BLaER1 treated with 17β-estradiol and CSF1 and Interleukin-3, amounts not matched to agents 10 nM and 100 nM (cell line): ENCODE measurements at regions not wholly inside any gene's neighbourhood (a gene's known extent, or its start where the extent isn't known, plus 50 kb on each side); places are given as distances from the start of the nearest gene placed in this dataset.

Source experiments
- H3K27ac ChIP-seq, 11 experiments: shearing (Covaris generic); formaldehyde crosslinking; 2 replicates each; pipeline ENCODE4 v1.8.1; 2022
- H3K27me3 ChIP-seq, 11 experiments: shearing (Covaris generic); formaldehyde crosslinking; 2 replicates each; pipeline ENCODE4 v1.8.1; 2022
- H3K36me3 ChIP-seq, 11 experiments: shearing (Covaris generic); formaldehyde crosslinking; 2 replicates each; pipeline ENCODE4 v1.8.1; 2022
- H3K4me1 ChIP-seq, 10 experiments: shearing (Covaris generic); formaldehyde crosslinking; 2 replicates each; pipeline ENCODE4 v1.8.1; 2022
- H3K4me2 ChIP-seq, 11 experiments: shearing (Covaris generic); formaldehyde crosslinking; 2 replicates each; pipeline ENCODE4 v1.8.1; 2022
- H3K4me3 ChIP-seq, 10 experiments: shearing (Covaris generic); formaldehyde crosslinking; 2 replicates each; pipeline ENCODE4 v1.8.1; 2022
- H3K9ac ChIP-seq, 11 experiments: shearing (Covaris generic); formaldehyde crosslinking; 2 replicates each; pipeline ENCODE4 v1.8.1; 2022
- H3K9me3 ChIP-seq, 11 experiments: shearing (Covaris generic); formaldehyde crosslinking; replicated peaks in 1 of 11; 2 replicates each; pipeline ENCODE4 v1.8.1; 2022
- H4K20me1 ChIP-seq, 11 experiments: shearing (Covaris generic); formaldehyde crosslinking; 2 replicates each; pipeline ENCODE4 v1.8.1; 2022
- Cebpa-rat ChIP-seq, 11 experiments: shearing (Covaris generic); IDR thresholded peaks; 2 replicates each; pipeline ENCODE4 v1.8.1; 2022

DNA sequence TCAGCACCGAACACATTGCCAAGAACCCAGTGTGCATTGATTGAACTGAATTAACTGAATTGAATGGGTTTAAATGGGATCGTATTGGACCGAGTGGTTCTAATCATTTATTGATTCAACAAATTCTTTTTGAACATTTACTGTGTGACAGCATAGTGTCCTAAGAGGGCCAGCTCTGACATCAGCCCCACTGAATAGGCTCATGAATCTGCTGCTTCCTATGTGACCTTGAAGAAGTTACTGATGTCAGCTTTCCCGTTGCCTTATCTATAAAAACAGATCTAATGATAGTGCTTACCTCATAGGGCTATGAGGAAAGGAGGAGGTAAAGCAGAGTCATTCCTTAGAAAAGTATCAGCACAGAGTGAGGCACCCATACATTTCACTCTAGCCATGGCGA, 226.3 kb downstream of the CBLN1 start:
- peak overlapping the region in 8 of 11 experiments; percentile 72 to 86 (median 76); a peak in 11 of 22 replicates for H3K4me2 ChIP-seq
- H3K4me3 ChIP-seq = no peak overlapping the region
- no peak overlapping the region for H3K9ac ChIP-seq
- no peaks in the 10 kb centered on the region for H3K36me3 ChIP-seq
- H3K27ac ChIP-seq = peak overlapping the region in 1 of 11 experiments; percentile 67; a peak in 4 of 22 replicates
- no peaks in the 10 kb centered on the region for H3K9me3 ChIP-seq
- H3K4me1 ChIP-seq = peaks cover 0 to 27% (median 25%) of the 10 kb centered on the region in 10 experiments; a peak in 17 of 20 replicates
- no peaks in the 10 kb centered on the region for H4K20me1 ChIP-seq
- no peak for TF ChIP-seq Cebpa-rat (IDR thresholded peaks at IDR 0.05)
- H3K27me3 ChIP-seq = no peaks in the 10 kb centered on the region

DNA sequence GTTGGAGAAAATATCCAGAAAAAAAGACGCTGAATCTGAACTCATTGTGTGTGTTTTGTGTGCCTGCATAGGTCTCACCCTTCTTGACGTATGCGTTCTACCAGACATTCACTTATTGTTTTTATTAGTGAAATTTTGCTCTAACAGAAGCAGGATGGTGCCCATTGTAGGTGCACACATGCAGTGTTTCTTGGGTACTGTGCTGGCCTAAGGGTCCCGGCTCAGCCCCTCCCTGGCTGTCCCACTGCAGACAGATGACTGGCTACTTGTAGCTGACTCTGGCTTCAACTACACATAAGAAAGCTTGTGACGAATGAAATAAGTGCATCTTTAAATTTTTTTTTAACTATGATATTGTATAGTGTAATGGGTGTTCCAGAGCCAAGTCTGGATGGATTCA, 227.0 kb downstream of the CBLN1 start:
- H3K4me1 ChIP-seq = peaks cover 0 to 27% (median 25%) of the 10 kb centered on the region in 10 experiments; a peak in 17 of 20 replicates
- no peak overlapping the region for H3K9ac ChIP-seq
- TF ChIP-seq Cebpa-rat (IDR thresholded peaks at IDR 0.05) = no peak

DNA sequence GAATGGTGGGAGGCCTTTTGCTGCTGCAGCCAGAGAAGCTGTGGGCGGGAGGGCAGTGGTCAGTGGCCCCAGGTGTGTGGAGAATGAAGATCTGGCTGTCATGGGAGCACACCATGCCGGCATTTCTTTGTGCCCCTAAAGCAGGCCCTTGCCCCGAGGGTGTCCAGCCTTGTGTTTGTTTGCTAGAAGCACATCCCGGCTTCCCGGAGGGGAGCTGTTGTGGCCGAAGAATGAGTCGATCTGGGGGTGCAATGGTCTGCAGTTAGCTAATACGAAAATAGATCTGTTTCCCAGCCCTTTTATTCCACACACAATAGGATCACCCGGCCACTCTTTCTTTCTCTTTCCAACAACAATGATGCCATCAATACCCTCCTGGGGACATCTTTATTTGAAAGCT, 228.8 kb downstream of the CBLN1 start:
- TF ChIP-seq Cebpa-rat (IDR thresholded peaks at IDR 0.05) = no peak
- Histone ChIP-seq H3K4me3 (no peak overlapping the region), H3K27me3 (no peaks in the 10 kb centered on the region), H3K4me2 (no peak overlapping the region), H3K9ac (no peak overlapping the region), H3K4me1 (peaks cover 0 to 27% (median 25%) of the 10 kb centered on the region in 10 experiments; a peak in 17 of 20 replicates), H3K9me3 (no peaks in the 10 kb centered on the region), H3K36me3 (no peaks in the 10 kb centered on the region), H3K27ac (no peak overlapping the region), H4K20me1 (no peaks in the 10 kb centered on the region)

More for the DNA sequence above, 227.0 kb downstream of the CBLN1 start:
- H3K36me3 ChIP-seq = no peaks in the 10 kb centered on the region
- H3K9me3 ChIP-seq = no peaks in the 10 kb centered on the region
- H3K4me2 ChIP-seq = no peak overlapping the region
- no peak overlapping the region for H3K27ac ChIP-seq
- no peak overlapping the region for H3K4me3 ChIP-seq
- no peaks in the 10 kb centered on the region for H4K20me1 ChIP-seq
- no peaks in the 10 kb centered on the region for H3K27me3 ChIP-seq

- TF ChIP-seq Cebpa-rat (IDR thresholded peaks at IDR 0.05) = no peak
- peaks cover 0 to 14% (median 12%) of the 10 kb centered on the region in 10 experiments; a peak in 17 of 20 replicates for H3K4me1 ChIP-seq
- H4K20me1 ChIP-seq = no peaks in the 10 kb centered on the region
- H3K4me2 ChIP-seq = no peak overlapping the region
- H3K4me3 ChIP-seq = no peak overlapping the region
- H3K9me3 ChIP-seq = no peaks in the 10 kb centered on the region
- no peaks in the 10 kb centered on the region for H3K27me3 ChIP-seq
- H3K36me3 ChIP-seq = no peaks in the 10 kb centered on the region
- H3K27ac ChIP-seq = no peak overlapping the region
- H3K9ac ChIP-seq = no peak overlapping the region
Observed at GRCh38 chr16:49051576-49051975, 230.1 kb downstream of the CBLN1 start.

GRCh38 chr16:49050607-49051006, 231.0 kb downstream of the CBLN1 start:
- Histone ChIP-seq H4K20me1 (no peaks in the 10 kb centered on the region), H3K4me2 (no peak overlapping the region), H3K9ac (no peak overlapping the region), H3K4me1 (peaks cover 0 to 4% (median 2%) of the 10 kb centered on the region in 10 experiments; a peak in 12 of 20 replicates), H3K36me3 (no peaks in the 10 kb centered on the region), H3K9me3 (no peaks in the 10 kb centered on the region), H3K27me3 (no peaks in the 10 kb centered on the region), H3K4me3 (no peak overlapping the region), H3K27ac (no peak overlapping the region)
- no peak for TF ChIP-seq Cebpa-rat (IDR thresholded peaks at IDR 0.05)

DNA sequence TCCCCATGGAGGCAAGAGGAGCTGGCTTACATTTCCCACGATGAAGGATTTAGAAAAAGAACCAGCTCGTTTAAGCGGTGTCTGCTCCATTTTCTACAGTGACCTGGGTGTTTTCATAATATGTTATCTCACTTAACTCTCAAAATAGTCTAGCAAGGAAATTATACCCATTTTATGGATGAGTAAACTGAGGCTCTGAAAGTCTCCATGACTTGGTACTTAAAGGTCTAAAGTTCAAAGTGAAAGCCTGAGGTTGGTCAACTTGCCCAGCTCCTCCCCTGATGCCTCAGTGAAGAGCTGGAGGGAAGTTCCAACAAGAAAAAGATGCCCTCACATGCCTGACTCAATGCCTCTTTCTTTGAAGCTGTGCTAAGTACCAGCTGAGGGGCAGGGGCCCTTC, 232.0 kb downstream of the CBLN1 start:
- no peak overlapping the region for H3K4me3 ChIP-seq
- H3K27me3 ChIP-seq = no peaks in the 10 kb centered on the region
- H3K4me2 ChIP-seq = no peak overlapping the region
- H3K4me1 ChIP-seq = no peaks in the 10 kb centered on the region
- H3K27ac ChIP-seq = no peak overlapping the region
- no peak for TF ChIP-seq Cebpa-rat (IDR thresholded peaks at IDR 0.05)
- H3K9ac ChIP-seq = no peak overlapping the region
- no peaks in the 10 kb centered on the region for H3K36me3 ChIP-seq
- H3K9me3 ChIP-seq = no peaks in the 10 kb centered on the region
- H4K20me1 ChIP-seq = no peaks in the 10 kb centered on the region

DNA sequence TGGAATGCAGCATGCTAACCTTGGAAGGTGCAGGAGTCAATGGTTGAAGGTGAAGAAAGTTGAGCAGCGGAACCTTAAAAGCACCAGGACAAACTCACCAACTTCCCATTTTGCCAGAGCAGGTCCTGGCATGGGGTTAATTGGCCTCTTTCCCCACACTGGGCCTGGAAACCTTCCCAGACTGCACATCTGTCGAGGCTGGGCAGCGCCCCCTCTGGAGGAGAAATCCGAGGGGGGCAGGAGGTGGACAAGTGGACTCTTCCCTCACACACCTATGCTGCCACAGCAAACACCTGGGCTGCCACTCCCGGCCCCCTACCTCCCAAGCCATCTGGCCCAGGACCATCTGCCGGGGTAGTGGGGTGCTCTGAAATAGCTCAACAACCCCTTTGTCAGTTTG, 232.4 kb downstream of the CBLN1 start:
- H4K20me1 ChIP-seq = no peaks in the 10 kb centered on the region
- TF ChIP-seq Cebpa-rat (IDR thresholded peaks at IDR 0.05) = no peak
- no peaks in the 10 kb centered on the region for H3K27me3 ChIP-seq
- H3K4me3 ChIP-seq = no peak overlapping the region
- no peak overlapping the region for H3K9ac ChIP-seq
- H3K9me3 ChIP-seq = no peaks in the 10 kb centered on the region
- no peak overlapping the region for H3K27ac ChIP-seq
- no peaks in the 10 kb centered on the region for H3K4me1 ChIP-seq
- H3K36me3 ChIP-seq = no peaks in the 10 kb centered on the region
- H3K4me2 ChIP-seq = no peak overlapping the region

GRCh38 chr16:49048557-49048956, 233.1 kb downstream of the CBLN1 start:
- Histone ChIP-seq H3K27ac (no peak overlapping the region), H3K9ac (no peak overlapping the region), H3K4me1 (no peaks in the 10 kb centered on the region), H3K4me2 (no peak overlapping the region), H3K4me3 (no peak overlapping the region), H3K27me3 (no peaks in the 10 kb centered on the region), H3K36me3 (no peaks in the 10 kb centered on the region), H3K9me3 (no peaks in the 10 kb centered on the region), H4K20me1 (no peaks in the 10 kb centered on the region)
- TF ChIP-seq Cebpa-rat (IDR thresholded peaks at IDR 0.05) = no peak

DNA sequence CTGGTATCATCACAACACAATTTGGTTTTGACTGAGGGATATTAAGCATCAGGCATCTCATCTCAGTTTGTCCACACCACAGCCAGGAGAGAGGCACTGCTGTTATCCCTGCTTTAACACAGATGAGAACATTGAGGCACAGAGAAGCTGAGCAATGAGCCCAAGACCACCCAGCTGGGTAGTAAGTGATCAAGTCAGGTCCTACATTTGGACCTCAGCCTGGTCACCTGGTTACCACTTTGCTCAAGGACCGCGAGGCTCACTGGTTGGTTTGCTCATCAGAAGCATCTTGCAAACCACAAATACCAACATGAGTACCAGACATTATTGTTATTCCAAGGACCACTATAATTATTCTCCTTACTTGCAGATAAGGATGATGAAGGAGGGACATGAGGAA, 245.5 kb downstream of the CBLN1 start:
- Histone ChIP-seq H3K27me3 (no peaks in the 10 kb centered on the region), H3K27ac (no peak overlapping the region), H3K4me3 (no peak overlapping the region), H3K9me3 (peaks cover 0 to 6% (median 0%) of the 10 kb centered on the region in 11 experiments; a peak in 1 of 22 replicates), H3K4me1 (no peaks in the 10 kb centered on the region), H3K36me3 (no peaks in the 10 kb centered on the region), H3K9ac (no peak overlapping the region), H3K4me2 (no peak overlapping the region), H4K20me1 (no peaks in the 10 kb centered on the region)
- no peak for TF ChIP-seq Cebpa-rat (IDR thresholded peaks at IDR 0.05)

DNA sequence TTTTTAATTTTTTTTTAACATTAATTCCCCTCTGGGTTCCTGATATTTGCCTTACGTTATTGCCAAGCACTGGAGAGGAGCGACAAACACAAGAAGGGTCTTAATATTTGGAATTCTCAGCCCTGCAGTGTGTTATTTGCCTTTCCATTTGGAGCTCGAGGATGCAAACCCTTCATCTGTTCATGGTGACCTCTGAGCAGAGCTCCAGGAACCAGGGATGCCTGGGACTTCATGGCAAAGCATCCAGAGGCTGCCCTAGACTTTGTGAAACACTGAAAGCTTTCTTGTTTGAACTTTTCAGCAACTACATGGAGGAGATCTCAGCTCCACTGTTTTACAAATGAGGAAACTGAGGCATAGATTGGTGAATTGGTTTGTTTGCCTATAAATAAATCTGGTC, 254.2 kb downstream of the CBLN1 start:
- H3K4me3 ChIP-seq = no peak overlapping the region

More for the DNA sequence above, 254.2 kb downstream of the CBLN1 start:
- H3K9ac ChIP-seq = no peak overlapping the region
- H3K4me1 ChIP-seq = peaks cover 0 to 18% (median 13%) of the 10 kb centered on the region in 10 experiments; a peak in 14 of 20 replicates
- no peaks in the 10 kb centered on the region for H3K27me3 ChIP-seq
- H4K20me1 ChIP-seq = no peaks in the 10 kb centered on the region
- no peak for TF ChIP-seq Cebpa-rat (IDR thresholded peaks at IDR 0.05)
- no peaks in the 10 kb centered on the region for H3K9me3 ChIP-seq
- no peaks in the 10 kb centered on the region for H3K36me3 ChIP-seq
- no peak overlapping the region for H3K27ac ChIP-seq
- H3K4me2 ChIP-seq = peak overlapping the region in 3 of 11 experiments; percentile 43 to 61 (median 48); a peak in 4 of 22 replicates
